WI38 (cell line): ENCODE measurements at regions not wholly inside any gene's neighbourhood (a gene's known extent, or its start where the extent isn't known, plus 50 kb on each side); places are given as distances from the start of the nearest gene placed in this dataset.
"Not testable (repeated sequence)": the region's sequence is repeated elsewhere in the genome, so short reads cannot be mapped to it uniquely, and the experiment has no call there.

Experiments used
- H3K4me3 ChIP-seq: 2 replicates; pipeline ENCODE4 v1.5.1; 2011; ENCODE audit warnings: low read depth, mild to moderate bottlenecking, control low read depth, low read length
- CTCF ChIP-seq: IDR thresholded peaks from 2 replicates; pipeline ENCODE4 v1.5.1; 2012; ENCODE audit warnings: low read depth, mild to moderate bottlenecking, control low read depth, low read length

GRCh38 chr13:33659466-33659865 is 158.5 kb upstream of the RFC3 start:
- no peak overlapping the region for H3K4me3 ChIP-seq
- no peak for TF ChIP-seq CTCF

GRCh38 chr13:33659894-33660293 is 158.1 kb upstream of the RFC3 start:
- H3K4me3 ChIP-seq = no peak overlapping the region
- no peak for TF ChIP-seq CTCF

- no peak for TF ChIP-seq CTCF
- no peak overlapping the region for H3K4me3 ChIP-seq
Measured at GRCh38 chr13:33662392-33662791, 155.6 kb upstream of the RFC3 start.

- no peak for TF ChIP-seq CTCF
- no peak overlapping the region for H3K4me3 ChIP-seq
Measured at GRCh38 chr13:33665626-33666175, 152.2 kb upstream of the RFC3 start.

GRCh38 chr13:33671560-33671959 is 146.4 kb upstream of the RFC3 start:
- H3K4me3 ChIP-seq = no peak overlapping the region
- TF ChIP-seq CTCF = no peak

- not testable (repeated sequence) for H3K4me3 ChIP-seq
Measured at GRCh38 chr13:33672022-33672421, 145.9 kb upstream of the RFC3 start.

GRCh38 chr13:33676045-33676989 is 141.6 kb upstream of the RFC3 start:
- peak overlapping the region; percentile 53 for H3K4me3 ChIP-seq
- TF ChIP-seq CTCF = no peak

GRCh38 chr13:33677215-33677614 is 140.7 kb upstream of the RFC3 start:
- no peak for TF ChIP-seq CTCF

More at GRCh38 chr13:33677215-33677614, 140.7 kb upstream of the RFC3 start:
- no peak overlapping the region for H3K4me3 ChIP-seq
